ENCODE measurements at regions not wholly inside any gene's neighbourhood (a gene's known extent, or its start where the extent isn't known, plus 50 kb on each side); places are given as distances from the start of the nearest gene placed in this dataset.

DNA sequence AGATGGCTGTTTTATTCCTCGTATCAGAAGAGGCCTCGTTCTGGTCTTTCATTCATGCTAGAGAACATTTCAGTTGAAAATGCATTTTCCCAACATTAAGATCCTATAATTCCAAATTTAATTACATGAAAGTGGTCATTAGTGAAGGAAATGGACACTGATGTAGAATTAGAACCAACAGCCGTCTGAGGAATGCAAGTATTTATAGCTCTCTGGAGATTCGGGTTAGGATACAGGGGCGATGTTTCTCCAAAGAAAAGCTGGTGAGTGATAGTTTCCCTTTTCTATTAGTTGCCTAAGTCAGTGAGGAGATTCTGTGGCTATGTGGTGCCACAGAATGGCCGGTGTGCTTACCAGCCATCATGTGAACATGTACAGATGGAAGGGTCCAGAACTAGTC is 109.0 kb upstream of the IL12A start:
- no peak for TF ChIP-seq POLR2A (IDR thresholded peaks at IDR 0.05; ENCODE audit: low read length)
- TF ChIP-seq GATA1 (IDR thresholded peaks at IDR 0.05; ENCODE audit: low read depth, low read length): no peak

All from erythroblast (primary cell).